ENCODE measurements at regions not wholly inside any gene's neighbourhood (a gene's known extent, or its start where the extent isn't known, plus 50 kb on each side); places are given as distances from the start of the nearest gene placed in this dataset.

DNA sequence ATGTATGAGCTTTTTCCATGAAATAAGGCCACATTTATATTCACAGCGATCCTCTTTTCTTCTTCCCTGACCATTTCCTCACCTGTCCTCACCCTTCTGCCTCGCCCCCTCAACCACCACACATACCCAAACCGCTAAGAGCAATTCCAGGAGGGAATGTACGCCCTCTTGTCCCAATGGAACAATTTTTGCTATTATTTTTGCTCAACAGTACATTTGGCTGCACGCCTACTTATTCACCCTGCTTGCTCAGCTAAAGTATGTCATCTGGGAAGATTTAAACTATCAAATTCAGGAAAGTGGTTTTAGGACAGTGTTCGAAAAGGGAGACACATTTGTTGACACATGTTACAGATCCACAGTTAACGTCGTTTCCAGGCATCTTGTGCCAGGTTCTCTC is 252.7 kb downstream of the NEBL start:
- FAIRE-seq, result no peak
- no peak for DNase-seq (ENCODE audit: insufficient read length, low spot score)
- TF ChIP-seq, protein P1, sequence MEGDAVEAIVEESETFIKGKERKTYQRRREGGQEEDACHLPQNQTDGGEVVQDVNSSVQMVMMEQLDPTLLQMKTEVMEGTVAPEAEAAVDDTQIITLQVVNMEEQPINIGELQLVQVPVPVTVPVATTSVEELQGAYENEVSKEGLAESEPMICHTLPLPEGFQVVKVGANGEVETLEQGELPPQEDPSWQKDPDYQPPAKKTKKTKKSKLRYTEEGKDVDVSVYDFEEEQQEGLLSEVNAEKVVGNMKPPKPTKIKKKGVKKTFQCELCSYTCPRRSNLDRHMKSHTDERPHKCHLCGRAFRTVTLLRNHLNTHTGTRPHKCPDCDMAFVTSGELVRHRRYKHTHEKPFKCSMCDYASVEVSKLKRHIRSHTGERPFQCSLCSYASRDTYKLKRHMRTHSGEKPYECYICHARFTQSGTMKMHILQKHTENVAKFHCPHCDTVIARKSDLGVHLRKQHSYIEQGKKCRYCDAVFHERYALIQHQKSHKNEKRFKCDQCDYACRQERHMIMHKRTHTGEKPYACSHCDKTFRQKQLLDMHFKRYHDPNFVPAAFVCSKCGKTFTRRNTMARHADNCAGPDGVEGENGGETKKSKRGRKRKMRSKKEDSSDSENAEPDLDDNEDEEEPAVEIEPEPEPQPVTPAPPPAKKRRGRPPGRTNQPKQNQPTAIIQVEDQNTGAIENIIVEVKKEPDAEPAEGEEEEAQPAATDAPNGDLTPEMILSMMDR (IDR thresholded peaks at IDR 0.05; ENCODE audit: insufficient read depth, missing control alignments), result no peak

DNA sequence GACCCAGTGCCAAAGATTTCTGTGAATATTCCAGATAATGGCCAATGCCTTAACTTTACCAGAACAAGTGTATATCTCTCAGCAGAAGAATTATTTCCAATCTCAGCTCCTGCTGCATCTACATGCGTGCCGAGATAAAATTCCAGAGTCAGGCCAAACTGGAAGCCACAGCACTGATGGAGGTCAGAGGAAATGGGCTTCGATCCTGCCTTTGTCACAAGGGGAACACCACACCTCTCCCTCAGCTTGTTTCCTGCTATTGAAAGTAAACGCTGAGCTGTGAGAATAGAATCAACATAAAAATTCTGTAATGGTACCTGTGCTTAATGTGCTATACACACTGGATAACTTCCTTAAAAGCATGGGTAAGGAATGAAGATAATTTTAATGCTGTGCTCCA is 255.5 kb downstream of the NEBL start:
- TF ChIP-seq, protein P1 (IDR thresholded peaks at IDR 0.05; ENCODE audit: insufficient read depth, missing control alignments), result no peak
- FAIRE-seq (no peak), DNase-seq (ENCODE audit: insufficient read length, low spot score) (no peak)

DNA sequence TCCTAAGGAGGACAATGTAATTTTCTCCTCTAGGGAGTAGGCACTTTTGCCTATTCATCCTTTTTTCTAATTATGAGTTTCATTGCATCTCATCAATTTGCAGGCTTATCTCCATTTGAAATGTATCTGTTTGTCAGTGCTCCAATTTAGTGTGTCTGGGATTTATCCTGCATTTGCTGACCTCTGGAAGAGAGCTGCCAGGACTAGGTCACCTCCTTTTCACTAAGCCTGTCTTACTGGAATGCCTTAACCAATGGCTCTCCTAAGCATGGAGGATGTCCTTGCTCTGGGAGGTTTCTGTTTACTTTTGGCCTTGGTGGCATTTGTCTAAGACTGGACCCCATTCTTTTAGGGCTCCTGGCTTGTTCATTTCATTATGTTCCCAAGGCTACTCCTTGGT is 261.5 kb downstream of the NEBL start:
- TF ChIP-seq, protein P1 (IDR thresholded peaks at IDR 0.05; ENCODE audit: insufficient read depth, missing control alignments), result no peak
- DNase-seq (ENCODE audit: insufficient read length, low spot score) (no peak), FAIRE-seq (no peak)

DNA sequence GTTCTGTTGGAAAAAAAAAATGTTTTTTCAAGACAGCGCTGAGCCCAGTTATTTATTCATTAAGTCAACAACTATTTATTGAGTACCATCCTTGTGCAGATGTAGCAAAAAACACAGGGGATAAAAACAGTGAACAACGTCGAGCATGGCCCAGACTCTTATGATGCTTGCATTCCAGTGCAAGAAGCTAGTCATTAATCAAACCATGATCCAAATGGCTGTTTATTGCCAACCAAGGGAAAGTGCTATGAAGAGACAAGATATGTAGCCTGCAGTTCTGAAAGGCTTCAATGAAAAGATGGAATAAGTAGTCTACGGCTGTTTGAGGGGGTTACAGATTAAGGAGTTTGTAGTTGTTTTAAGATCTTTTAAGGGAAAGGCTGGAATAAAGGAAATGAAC is 262.3 kb downstream of the NEBL start:
- TF ChIP-seq, protein P1 (IDR thresholded peaks at IDR 0.05; ENCODE audit: insufficient read depth, missing control alignments), result no peak
- FAIRE-seq (no peak), DNase-seq (ENCODE audit: insufficient read length, low spot score) (no peak)

DNA sequence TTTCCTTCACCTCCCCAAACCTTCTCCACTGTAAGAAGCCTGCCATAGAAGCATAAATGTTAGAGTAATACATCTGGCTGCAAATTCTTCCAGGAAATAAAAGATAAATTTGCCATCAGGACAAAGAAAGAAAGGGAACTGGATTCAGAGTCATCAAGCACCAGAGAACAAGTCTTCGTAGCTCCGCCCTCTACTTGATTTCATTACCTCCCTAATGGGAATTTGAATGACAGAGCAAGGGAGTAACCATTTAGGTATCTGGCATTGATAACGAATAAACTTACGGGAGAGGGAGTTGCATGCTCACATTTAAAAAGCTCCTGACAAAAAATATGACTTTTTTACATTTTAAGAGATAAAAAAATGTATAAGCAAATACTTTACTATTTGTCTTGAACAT is 263.4 kb downstream of the NEBL start:
- TF ChIP-seq, protein P1 (IDR thresholded peaks at IDR 0.05; ENCODE audit: insufficient read depth, missing control alignments), result no peak
- no peak for FAIRE-seq
- DNase-seq (ENCODE audit: insufficient read length, low spot score), result no peak

DNA sequence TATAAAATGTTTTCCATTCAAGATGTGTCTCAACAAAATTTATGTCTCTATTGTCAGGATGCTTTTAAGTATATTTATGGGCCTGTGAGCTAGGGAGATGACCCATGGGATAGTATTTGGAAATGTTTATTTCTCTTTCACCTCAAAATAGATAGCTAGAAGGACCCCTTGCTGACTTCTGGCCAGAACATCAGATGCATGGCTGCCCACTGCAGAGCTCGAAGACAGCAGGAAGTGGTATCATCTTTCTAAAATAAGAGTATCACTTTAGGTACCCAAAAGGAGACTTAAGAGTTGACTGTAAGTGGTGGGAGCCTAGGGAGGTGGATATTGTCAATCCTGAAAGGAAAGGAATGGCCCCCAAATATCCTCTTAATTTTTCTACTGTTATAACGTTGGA is 264.4 kb downstream of the NEBL start:
- TF ChIP-seq, protein P1 (IDR thresholded peaks at IDR 0.05; ENCODE audit: insufficient read depth, missing control alignments), result no peak
- FAIRE-seq (no peak), DNase-seq (ENCODE audit: insufficient read length, low spot score) (no peak)

DNA sequence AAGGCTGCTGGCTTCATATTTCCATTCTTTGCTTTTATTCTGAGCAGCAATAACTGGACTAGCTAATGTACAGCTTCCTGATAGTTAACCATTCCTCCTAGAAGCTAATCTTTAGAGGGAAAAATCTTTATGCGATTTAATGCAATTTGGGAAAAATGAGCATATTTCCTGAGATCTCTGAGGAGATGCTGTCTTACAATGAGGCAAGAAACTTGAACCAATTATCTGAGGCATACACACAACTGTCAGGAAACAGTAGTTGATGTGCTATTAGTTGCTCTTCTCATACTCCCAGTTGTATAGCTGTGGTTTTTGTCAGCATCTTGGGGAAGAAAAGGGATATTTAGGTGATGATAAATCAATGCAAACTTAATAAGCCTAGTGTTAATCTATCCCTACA is 265.9 kb downstream of the NEBL start:
- no peak for DNase-seq (ENCODE audit: insufficient read length, low spot score)
- TF ChIP-seq, protein P1 (IDR thresholded peaks at IDR 0.05; ENCODE audit: insufficient read depth, missing control alignments), result no peak
- FAIRE-seq, result no peak

Data from D721Med (cell line).